Fibroblast of villous mesenchyme (primary cell): ENCODE measurements at regions not wholly inside any gene's neighbourhood (a gene's known extent, or its start where the extent isn't known, plus 50 kb on each side); places are given as distances from the start of the nearest gene placed in this dataset.

Experiments used
- DNase-seq: peaks from one replicate; pipeline ENCODE4 v3.0.0-alpha.2; 2010; ENCODE audit warnings: low read depth
- H3K4me3 ChIP-seq: 2 replicates; pipeline ENCODE4 v1.5.1; 2011; ENCODE audit warnings: low read depth, mild to moderate bottlenecking, low read length
- CTCF ChIP-seq: IDR thresholded peaks from 2 replicates; pipeline ENCODE4 v1.5.1; 2012; ENCODE audit warnings: low read depth, mild to moderate bottlenecking, low read length; ENCODE audit not compliant: insufficient read depth

- TF ChIP-seq CTCF, result no peak
- no peak overlapping the region for H3K4me3 ChIP-seq
- no peak for DNase-seq
Observed at GRCh38 chr4:138890891-138891570, 124.5 kb upstream of the NOCT start.

GRCh38 chr4:138889216-138889615 lies 126.4 kb upstream of the NOCT start:
- DNase-seq, result no peak
- no peak for TF ChIP-seq CTCF
- no peak overlapping the region for H3K4me3 ChIP-seq

GRCh38 chr4:138887741-138888140 lies 127.8 kb upstream of the NOCT start:
- no peak for TF ChIP-seq CTCF
- DNase-seq, result no peak
- H3K4me3 ChIP-seq, result no peak overlapping the region

- no peak for TF ChIP-seq CTCF
- no peak overlapping the region for H3K4me3 ChIP-seq
- no peak for DNase-seq
Observed at GRCh38 chr4:138887341-138887740, 128.2 kb upstream of the NOCT start.

GRCh38 chr4:138879757-138880156 lies 135.8 kb upstream of the NOCT start:
- TF ChIP-seq CTCF, result no peak
- no peak for DNase-seq

GRCh38 chr4:138875891-138876608 lies 139.5 kb upstream of the NOCT start:
- no peak overlapping the region for H3K4me3 ChIP-seq
- no peak for TF ChIP-seq CTCF
- peak; percentile 81 for DNase-seq

More at GRCh38 chr4:138879757-138880156, 135.8 kb upstream of the NOCT start:
- H3K4me3 ChIP-seq, result no peak overlapping the region
